GM21576 (cell line): ENCODE measurements at regions not wholly inside any gene's neighbourhood (a gene's known extent, or its start where the extent isn't known, plus 50 kb on each side); places are given as distances from the start of the nearest gene placed in this dataset.

Experiments
- ATAC-seq: cut with Tn5 transposase; IDR thresholded peaks from one replicate; pipeline ENCODE4 v1.9.1; 2021; ENCODE audit warnings: mild to moderate bottlenecking, moderate library complexity; ENCODE audit not compliant: unreplicated experiment

DNA sequence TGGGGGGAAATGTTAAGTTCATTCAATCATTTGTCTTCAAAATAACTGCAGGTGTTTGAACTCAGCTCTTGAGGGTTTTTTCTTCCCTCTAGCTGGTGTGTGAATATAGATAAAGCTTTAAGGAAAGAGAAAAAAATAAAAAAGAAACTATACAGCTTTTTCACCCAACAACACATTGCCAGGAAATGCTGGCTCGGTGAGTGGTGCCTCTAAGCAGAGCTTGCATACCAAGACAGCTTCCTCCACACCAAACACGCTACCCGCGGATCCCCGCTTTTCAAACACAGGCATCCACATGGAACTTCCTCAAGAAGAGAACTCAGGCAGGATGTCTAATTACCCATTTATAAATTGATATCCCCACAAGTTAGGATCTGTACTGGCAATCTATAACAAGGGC is 69.8 kb upstream of the TANK start:
- ATAC-seq, result peak; percentile 51

- ATAC-seq, result no peak
Observed at GRCh38 chr2:161095314-161095713, 64.9 kb upstream of the TANK start.

DNA sequence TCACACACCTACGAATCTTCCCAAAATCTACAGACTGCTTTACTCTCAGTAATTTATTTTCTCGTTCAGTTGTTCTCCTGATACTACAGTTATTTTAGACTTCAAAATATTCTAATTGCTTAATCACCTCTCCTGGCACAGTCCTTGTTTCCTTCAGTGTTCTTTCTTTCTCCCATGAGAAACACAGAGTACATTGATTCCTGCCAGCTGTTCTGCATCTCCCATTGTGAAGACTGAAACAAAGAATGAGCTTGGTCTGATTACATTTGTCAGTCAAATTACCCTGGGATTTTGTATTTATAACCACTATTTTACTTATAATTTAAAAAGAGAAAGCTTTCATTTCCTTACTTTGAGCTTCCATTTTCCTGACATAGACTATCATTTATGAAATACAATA is 63.9 kb upstream of the TANK start:
- ATAC-seq, result no peak

DNA sequence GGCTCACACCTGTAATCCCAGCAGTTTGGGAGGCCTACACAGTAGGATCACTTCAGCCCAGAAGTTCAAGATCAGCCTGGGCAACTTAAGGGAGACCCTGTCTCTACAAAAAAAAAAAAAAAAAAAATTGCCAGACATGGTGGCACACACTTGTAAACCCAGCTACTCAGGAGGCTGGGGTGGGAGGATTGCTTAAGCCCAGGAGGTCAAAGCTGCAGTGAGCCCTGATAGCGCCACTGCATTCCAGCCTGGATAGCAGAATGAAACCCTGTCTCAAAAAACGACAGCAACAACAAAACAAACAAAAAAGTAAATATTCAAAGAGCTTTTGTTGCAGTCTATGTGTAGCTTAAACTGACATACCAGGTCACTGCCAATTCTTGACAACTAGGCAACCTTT is 63.1 kb upstream of the TANK start:
- no peak for ATAC-seq

DNA sequence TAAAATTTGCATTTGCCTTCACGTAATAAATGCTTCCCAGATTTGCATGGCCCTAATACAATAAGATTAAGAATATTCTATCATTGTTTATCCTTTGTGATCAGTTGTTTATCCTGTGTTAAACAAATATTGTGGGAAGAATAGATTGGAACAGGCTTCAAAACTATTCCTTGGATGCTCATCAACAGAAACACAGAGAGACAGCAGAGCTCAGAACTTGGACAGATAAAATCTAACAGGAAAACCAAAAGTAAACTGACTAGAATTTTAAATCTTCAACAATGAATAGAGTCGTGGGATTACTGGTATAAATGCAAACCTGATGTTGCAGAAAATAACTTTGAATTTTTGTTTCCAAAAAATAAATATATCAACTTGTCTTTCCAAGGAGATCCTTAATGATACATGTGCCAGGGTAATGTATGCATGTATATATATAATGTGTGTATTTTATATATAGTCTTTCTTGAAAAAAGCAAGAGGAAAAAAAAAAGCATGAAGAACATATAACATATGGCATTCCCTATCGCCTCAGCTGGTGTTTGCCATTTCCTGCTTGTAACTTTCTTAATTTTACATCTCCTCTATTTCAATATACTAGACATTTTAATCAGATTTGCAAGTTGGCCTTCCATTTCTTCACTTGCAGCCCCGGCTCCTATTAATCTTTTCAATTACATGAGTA is 59.9 kb upstream of the TANK start:
- no peak for ATAC-seq

- no peak for ATAC-seq
Observed at GRCh38 chr2:161101406-161101805, 58.8 kb upstream of the TANK start.

DNA sequence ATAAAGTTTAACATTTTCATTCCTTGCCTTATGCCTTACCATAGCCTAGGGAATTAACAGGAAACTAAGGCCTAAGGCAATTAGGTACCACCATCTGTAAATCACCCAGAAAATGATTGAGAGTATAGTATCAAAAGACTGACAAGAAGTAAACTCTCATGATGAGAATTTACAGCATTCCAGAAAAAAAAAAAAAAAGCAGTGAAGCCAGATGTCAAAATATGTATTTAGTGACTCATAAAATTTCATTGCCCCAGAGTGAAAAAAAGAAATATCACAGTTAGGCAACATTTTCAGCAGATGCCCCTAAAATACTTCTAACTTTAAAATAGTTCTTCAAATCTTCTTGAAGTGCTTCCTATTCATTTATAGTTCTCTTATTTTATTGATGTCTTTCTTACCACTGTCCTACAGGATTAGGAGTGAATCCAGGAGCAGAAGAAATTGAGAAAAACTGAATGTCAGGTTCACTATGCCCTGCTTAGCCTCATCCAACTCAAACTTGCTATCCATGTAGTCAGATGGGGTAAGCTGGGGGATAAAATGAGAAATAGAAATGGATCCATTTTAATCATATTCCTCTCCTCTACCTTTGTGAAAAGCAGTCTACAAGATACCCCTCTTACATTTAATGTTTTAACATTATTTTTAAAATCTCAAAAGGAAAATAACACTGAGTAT is 57.3 kb upstream of the TANK start:
- no peak for ATAC-seq

- ATAC-seq, result no peak
Observed at GRCh38 chr2:161103451-161103831, 56.8 kb upstream of the TANK start.

- ATAC-seq, result peak; percentile 93
Observed at GRCh38 chr2:161104054-161104553, 56.1 kb upstream of the TANK start.

- ATAC-seq, result no peak
Observed at GRCh38 chr2:161107265-161107664, 53.0 kb upstream of the TANK start.
